NCI-H2196 treated with DMSO at 0.1 percent for 48 hours (cell line): ENCODE measurements at regions not wholly inside any gene's neighbourhood (a gene's known extent, or its start where the extent isn't known, plus 50 kb on each side); places are given as distances from the start of the nearest gene placed in this dataset.

Source experiments
- DNase-seq: peaks from one replicate; lab custom pipeline; 2025; ENCODE audit not compliant: unreplicated experiment; lab: John Stamatoyannopoulos, UW

- DNase-seq: no peak
Measured at GRCh38 chr2:71749671-71750101, 296.3 kb downstream of the DYSF start.

- DNase-seq: no peak
Measured at GRCh38 chr2:71748227-71748626, 294.9 kb downstream of the DYSF start.

GRCh38 chr2:71747559-71747958 lies 294.2 kb downstream of the DYSF start:
- no peak for DNase-seq

GRCh38 chr2:71746946-71747501 lies 293.7 kb downstream of the DYSF start:
- no peak for DNase-seq

- DNase-seq: no peak
Measured at GRCh38 chr2:71744781-71745180, 291.4 kb downstream of the DYSF start.

- DNase-seq: no peak
Measured at GRCh38 chr2:71743995-71744675, 290.8 kb downstream of the DYSF start.

GRCh38 chr2:71742953-71743601 lies 289.7 kb downstream of the DYSF start:
- DNase-seq: no peak

- no peak for DNase-seq
Measured at GRCh38 chr2:71736986-71737385, 283.6 kb downstream of the DYSF start.

GRCh38 chr2:71736091-71736861 lies 282.9 kb downstream of the DYSF start:
- DNase-seq: no peak
